GM12873 (cell line): ENCODE measurements at regions not wholly inside any gene's neighbourhood (a gene's known extent, or its start where the extent isn't known, plus 50 kb on each side); places are given as distances from the start of the nearest gene placed in this dataset.

Source experiments
- CTCF ChIP-seq: IDR thresholded peaks from 2 replicates; pipeline ENCODE4 v1.5.1; 2012; ENCODE audit warnings: low read depth, mild to moderate bottlenecking, moderate library complexity, low read length, control low read depth; ENCODE audit not compliant: insufficient read depth; ENCODE audit errors: missing control alignments

GRCh38 chr6:4280707-4281106 is 145.3 kb upstream of the ECI2 start:
- no peak for TF ChIP-seq CTCF

- no peak for TF ChIP-seq CTCF
Observed at GRCh38 chr6:4280031-4280430, 144.7 kb upstream of the ECI2 start.

GRCh38 chr6:4274382-4275082 is 139.2 kb upstream of the ECI2 start:
- TF ChIP-seq CTCF: no peak

- TF ChIP-seq CTCF: no peak
Observed at GRCh38 chr6:4272996-4273395, 137.6 kb upstream of the ECI2 start.

GRCh38 chr6:4271761-4272470 is 136.5 kb upstream of the ECI2 start:
- no peak for TF ChIP-seq CTCF

GRCh38 chr6:4270776-4271175 is 135.4 kb upstream of the ECI2 start:
- TF ChIP-seq CTCF: no peak

- TF ChIP-seq CTCF: no peak
Observed at GRCh38 chr6:4270001-4270400, 134.6 kb upstream of the ECI2 start.
